Gastrocnemius medialis (tissue), 4 donors: ENCODE measurements at regions not wholly inside any gene's neighbourhood (a gene's known extent, or its start where the extent isn't known, plus 50 kb on each side); places are given as distances from the start of the nearest gene placed in this dataset.

Experiments
- ATAC-seq, 2 donors: fragments of 150-250 bp; one replicate each; pipeline ENCODE4 v1.9.1; 2016
- DNase-seq, 2 donors: peaks; one replicate each; pipeline ENCODE4 v3.0.0-alpha.2; 2019
- H3K27ac ChIP-seq, 4 donors: fragments of 200-600 bp; sonication (generic); 1 replicate in 1 of 4; 2 replicates in 3 of 4; pipeline ENCODE4 v1.5.1; 2016 to 2018; ENCODE audit warnings: mild to moderate bottlenecking in 2 of 4, moderate library complexity in 1 of 4
- H3K27me3 ChIP-seq, 3 donors: fragments of 200-600 bp; sonication (generic) in 2 of 3; 1 replicate in 1 of 3; 2 replicates in 2 of 3; pipeline versions ENCODE4 v1.5.1 to v1.6.0; 2016 to 2019; ENCODE audit warnings: mild to moderate bottlenecking in 1 of 3, moderate library complexity in 1 of 3
- H3K36me3 ChIP-seq, 2 donors: fragments of 200-600 bp; sonication (generic) in 1 of 2; one replicate each; pipeline ENCODE4 v1.5.1; 2017 to 2018
- H3K4me1 ChIP-seq, 2 donors: fragments of 200-600 bp; sonication (generic) in 1 of 2; one replicate each; pipeline ENCODE4 v1.5.1; 2016 to 2017; ENCODE audit warnings: mild to moderate bottlenecking in 2 of 2
- H3K4me3 ChIP-seq, 4 donors: fragments of 200-600 bp; sonication (generic) in 3 of 4; 1 replicate in 1 of 4; 2 replicates in 3 of 4; pipeline ENCODE4 v1.5.1; 2016 to 2019; ENCODE audit warnings: mild to moderate bottlenecking in 2 of 4
- H3K9me3 ChIP-seq, 3 donors: fragments of 200-600 bp; sonication (generic) in 2 of 3; 1 replicate in 1 of 3; 2 replicates in 2 of 3; pipeline ENCODE4 v1.5.1; 2016 to 2019
- POLR2A ChIP-seq, 2 donors: fragments of 450-650 bp; IDR thresholded peaks; one replicate each; pipeline ENCODE4 v1.6.1; 2017; ENCODE audit warnings: antibody characterized with exemption in 2 of 2, mild to moderate bottlenecking in 2 of 2, moderate library complexity in 2 of 2
- in situ Hi-C, 4 donors: fragments of 200-750 bp; cut with MboI; loops; one replicate each; pipeline versions ENCODE4 v1.15.0 to v1.8.0; 2017; ENCODE audit warnings: low sequenced_read_pairs in 4 of 4
- intact Hi-C: fragments of 100-400 bp; cut with DNase I; formaldehyde crosslinking; loops from one replicate; pipeline ENCODE4 v1.15.1; 2023; ENCODE audit warnings: low total_unique reads
- TF ChIP-seq, protein P1 (sequence below), 5 experiments: fragments of 450-650 bp in 3 of 5; fragments of 200-600 bp in 2 of 5; sonication (generic) in 2 of 5; IDR thresholded peaks in 4 of 5; conservative IDR thresholded peaks in 1 of 5; 1 replicate in 4 of 5; 2 replicates in 1 of 5; pipeline ENCODE4 v1.5.1; 2016 to 2019; ENCODE audit warnings: antibody characterized with exemption in 5 of 5, mild to moderate bottlenecking in 3 of 5, moderate library complexity in 3 of 5

GRCh38 chr18:67805261-67805660 is 288.7 kb upstream of the DSEL start:
- Histone ChIP-seq H3K9me3 (no peaks in the 10 kb centered on the region), H3K27me3 (no peaks in the 10 kb centered on the region), H3K27ac (no peak overlapping the region), H3K4me1 (no peaks in the 10 kb centered on the region), H3K36me3 (no peaks in the 10 kb centered on the region), H3K4me3 (no peak overlapping the region)
- intact Hi-C loops: no loop called here
- ATAC-seq: no peak
- no peak for TF ChIP-seq POLR2A (IDR thresholded peaks at IDR 0.05)
- TF ChIP-seq, protein P1, sequence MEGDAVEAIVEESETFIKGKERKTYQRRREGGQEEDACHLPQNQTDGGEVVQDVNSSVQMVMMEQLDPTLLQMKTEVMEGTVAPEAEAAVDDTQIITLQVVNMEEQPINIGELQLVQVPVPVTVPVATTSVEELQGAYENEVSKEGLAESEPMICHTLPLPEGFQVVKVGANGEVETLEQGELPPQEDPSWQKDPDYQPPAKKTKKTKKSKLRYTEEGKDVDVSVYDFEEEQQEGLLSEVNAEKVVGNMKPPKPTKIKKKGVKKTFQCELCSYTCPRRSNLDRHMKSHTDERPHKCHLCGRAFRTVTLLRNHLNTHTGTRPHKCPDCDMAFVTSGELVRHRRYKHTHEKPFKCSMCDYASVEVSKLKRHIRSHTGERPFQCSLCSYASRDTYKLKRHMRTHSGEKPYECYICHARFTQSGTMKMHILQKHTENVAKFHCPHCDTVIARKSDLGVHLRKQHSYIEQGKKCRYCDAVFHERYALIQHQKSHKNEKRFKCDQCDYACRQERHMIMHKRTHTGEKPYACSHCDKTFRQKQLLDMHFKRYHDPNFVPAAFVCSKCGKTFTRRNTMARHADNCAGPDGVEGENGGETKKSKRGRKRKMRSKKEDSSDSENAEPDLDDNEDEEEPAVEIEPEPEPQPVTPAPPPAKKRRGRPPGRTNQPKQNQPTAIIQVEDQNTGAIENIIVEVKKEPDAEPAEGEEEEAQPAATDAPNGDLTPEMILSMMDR (IDR thresholded peaks at IDR 0.05 in 4 of 5, conservative IDR thresholded peaks at IDR 0.05 in 1 of 5): no peak
- DNase-seq: no peak
- in situ Hi-C loops: no loop called here

DNA sequence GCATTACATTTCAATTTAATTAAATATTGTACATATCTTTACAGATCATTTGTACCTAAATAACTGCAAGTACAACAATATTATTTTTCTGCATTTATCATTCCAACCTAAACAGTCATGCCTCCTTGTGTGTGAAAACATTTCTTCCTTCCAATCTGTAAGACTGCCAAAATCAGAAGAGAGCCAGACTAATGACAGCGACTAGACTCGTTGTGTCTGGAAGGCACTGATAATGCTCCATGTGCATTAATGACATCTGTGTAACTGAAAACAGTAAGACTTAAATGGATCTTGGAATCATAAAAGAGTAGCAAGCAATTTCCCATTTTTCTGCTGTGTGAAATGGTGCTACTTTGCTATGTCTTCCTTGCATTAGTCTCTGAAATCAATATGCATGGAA is 278.0 kb upstream of the DSEL start:
- no peak for ATAC-seq
- in situ Hi-C loops (no loop called here), intact Hi-C loops (no loop called here)
- Histone ChIP-seq H3K36me3 (no peaks in the 10 kb centered on the region), H3K4me3 (no peak overlapping the region), H3K27ac (no peak overlapping the region), H3K4me1 (no peaks in the 10 kb centered on the region), H3K27me3 (no peaks in the 10 kb centered on the region), H3K9me3 (no peaks in the 10 kb centered on the region)
- TF ChIP-seq POLR2A (IDR thresholded peaks at IDR 0.05): no peak
- TF ChIP-seq, protein P1 (IDR thresholded peaks at IDR 0.05 in 4 of 5, conservative IDR thresholded peaks at IDR 0.05 in 1 of 5): no peak
- DNase-seq: no peak

- ATAC-seq: no peak
- no peaks in the 10 kb centered on the region for H3K27me3 ChIP-seq
- no peaks in the 10 kb centered on the region for H3K4me1 ChIP-seq
- in situ Hi-C loops: no loop called here
- no peaks in the 10 kb centered on the region for H3K9me3 ChIP-seq
- no peak for DNase-seq
- no peaks in the 10 kb centered on the region for H3K36me3 ChIP-seq
- intact Hi-C loops: no loop called here
- H3K27ac ChIP-seq: no peak overlapping the region
- no peak overlapping the region for H3K4me3 ChIP-seq
- TF ChIP-seq, protein P1 (IDR thresholded peaks at IDR 0.05 in 4 of 5, conservative IDR thresholded peaks at IDR 0.05 in 1 of 5): no peak
Observed at GRCh38 chr18:67790527-67790926, 274.0 kb upstream of the DSEL start.

GRCh38 chr18:67789165-67789545 is 272.6 kb upstream of the DSEL start:
- ATAC-seq: no peak
- Histone ChIP-seq H3K27ac (no peak overlapping the region), H3K4me1 (no peaks in the 10 kb centered on the region), H3K9me3 (no peaks in the 10 kb centered on the region), H3K27me3 (no peaks in the 10 kb centered on the region), H3K4me3 (no peak overlapping the region), H3K36me3 (no peaks in the 10 kb centered on the region)
- TF ChIP-seq, protein P1 (IDR thresholded peaks at IDR 0.05 in 4 of 5, conservative IDR thresholded peaks at IDR 0.05 in 1 of 5): no peak
- TF ChIP-seq POLR2A (IDR thresholded peaks at IDR 0.05): no peak
- no peak for DNase-seq
- intact Hi-C loops: no loop called here
- in situ Hi-C loops: no loop called here
